Nephron (organoid): ENCODE measurements at regions not wholly inside any gene's neighbourhood (a gene's known extent, or its start where the extent isn't known, plus 50 kb on each side); places are given as distances from the start of the nearest gene placed in this dataset.

ENCODE experiments used
- H3K27ac Mint-ChIP-seq, 3 experiments: 2 replicates each; pipeline ENCODE4 v1.8.0; 2020; ENCODE audit warnings: mixed read lengths in 3 of 3, mild to moderate bottlenecking in 2 of 3, moderate library complexity in 1 of 3
- H3K27me3 Mint-ChIP-seq: 2 replicates; pipeline ENCODE4 v1.8.0; 2021; ENCODE audit warnings: low read depth, mild to moderate bottlenecking, moderate library complexity, mixed read lengths
- H3K36me3 Mint-ChIP-seq: 2 replicates; pipeline ENCODE4 v1.8.0; 2020; ENCODE audit warnings: low read depth, mixed read lengths
- H3K4me1 Mint-ChIP-seq: 2 replicates; pipeline ENCODE4 v1.8.0; 2020; ENCODE audit warnings: mixed read lengths
- H3K4me3 Mint-ChIP-seq, 3 experiments: 2 replicates each; pipeline ENCODE4 v1.8.0; 2020; ENCODE audit warnings: mild to moderate bottlenecking in 3 of 3, mixed read lengths in 3 of 3, moderate library complexity in 2 of 3
- H3K9me3 Mint-ChIP-seq: 2 replicates; pipeline ENCODE4 v1.8.0; 2020; ENCODE audit warnings: mixed read lengths
- TF ChIP-seq, protein P1 (sequence below), 3 experiments: fragments of 200-600 bp; sonication (generic); IDR thresholded peaks; one replicate each; pipeline ENCODE4 v1.5.0; 2021; ENCODE audit warnings: antibody characterized with exemption in 3 of 3; ENCODE audit not compliant: unreplicated experiment in 3 of 3

GRCh38 chr9:15079989-15080388 lies 169.8 kb upstream of the FREM1 start:
- TF ChIP-seq, protein P1, sequence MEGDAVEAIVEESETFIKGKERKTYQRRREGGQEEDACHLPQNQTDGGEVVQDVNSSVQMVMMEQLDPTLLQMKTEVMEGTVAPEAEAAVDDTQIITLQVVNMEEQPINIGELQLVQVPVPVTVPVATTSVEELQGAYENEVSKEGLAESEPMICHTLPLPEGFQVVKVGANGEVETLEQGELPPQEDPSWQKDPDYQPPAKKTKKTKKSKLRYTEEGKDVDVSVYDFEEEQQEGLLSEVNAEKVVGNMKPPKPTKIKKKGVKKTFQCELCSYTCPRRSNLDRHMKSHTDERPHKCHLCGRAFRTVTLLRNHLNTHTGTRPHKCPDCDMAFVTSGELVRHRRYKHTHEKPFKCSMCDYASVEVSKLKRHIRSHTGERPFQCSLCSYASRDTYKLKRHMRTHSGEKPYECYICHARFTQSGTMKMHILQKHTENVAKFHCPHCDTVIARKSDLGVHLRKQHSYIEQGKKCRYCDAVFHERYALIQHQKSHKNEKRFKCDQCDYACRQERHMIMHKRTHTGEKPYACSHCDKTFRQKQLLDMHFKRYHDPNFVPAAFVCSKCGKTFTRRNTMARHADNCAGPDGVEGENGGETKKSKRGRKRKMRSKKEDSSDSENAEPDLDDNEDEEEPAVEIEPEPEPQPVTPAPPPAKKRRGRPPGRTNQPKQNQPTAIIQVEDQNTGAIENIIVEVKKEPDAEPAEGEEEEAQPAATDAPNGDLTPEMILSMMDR (IDR thresholded peaks at IDR 0.05; ENCODE audit: unreplicated experiment in 3 of 3) = no peak
- Mint-ChIP-seq H3K4me1 (peaks cover 16% of the 10 kb centered on the region), H3K9me3 (peaks cover 11% of the 10 kb centered on the region), H3K27ac (no peak overlapping the region), H3K36me3 (no peaks in the 10 kb centered on the region), H3K4me3 (no peak overlapping the region), H3K27me3 (no peaks in the 10 kb centered on the region)

DNA sequence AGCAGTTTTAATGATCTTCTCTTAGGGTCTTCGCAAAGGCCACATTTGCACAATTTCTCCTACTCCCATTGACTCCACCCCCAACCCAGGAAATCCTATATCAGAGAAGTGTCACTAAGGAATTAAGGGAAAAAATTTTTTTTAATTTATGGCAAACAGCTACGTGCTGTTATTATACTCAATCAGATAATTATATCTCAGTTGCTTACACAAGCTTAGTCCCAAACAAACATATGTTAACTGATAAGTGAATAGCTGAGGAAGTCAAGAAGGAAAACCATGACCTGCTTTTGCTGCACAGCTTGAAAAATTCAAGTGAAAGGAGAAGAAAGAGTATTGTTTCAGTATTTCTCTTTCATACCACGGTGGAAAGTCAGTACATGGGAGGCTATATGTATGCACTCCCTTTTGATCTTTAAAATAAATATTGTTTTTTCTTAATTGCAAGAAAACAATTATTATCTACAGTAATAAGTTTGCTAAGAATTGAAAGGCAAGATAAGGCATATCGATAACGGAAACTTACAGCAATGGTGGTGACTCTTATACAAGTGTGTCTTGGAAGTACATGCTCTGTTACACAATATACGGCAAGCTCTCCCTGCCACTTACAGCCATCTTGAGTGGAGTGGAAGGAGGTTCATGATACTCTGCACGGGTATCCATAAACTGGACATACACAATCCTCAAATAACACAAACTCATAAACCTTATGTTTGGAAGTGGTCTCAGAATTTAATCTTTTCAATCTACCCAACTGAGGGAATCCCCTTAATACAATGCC lies 167.9 kb upstream of the FREM1 start:
- Mint-ChIP-seq H3K27ac (peak overlapping the region; percentile 39 to 62 (median 57)), H3K4me3 (no peak overlapping the region), H3K9me3 (peaks cover 11% of the 10 kb centered on the region), H3K4me1 (peaks cover 16% of the 10 kb centered on the region), H3K36me3 (no peaks in the 10 kb centered on the region), H3K27me3 (no peaks in the 10 kb centered on the region)
- TF ChIP-seq, protein P1 (IDR thresholded peaks at IDR 0.05; ENCODE audit: unreplicated experiment in 3 of 3) = no peak

GRCh38 chr9:15073620-15074019 lies 163.4 kb upstream of the FREM1 start:
- H3K27me3 Mint-ChIP-seq = no peaks in the 10 kb centered on the region
- peaks cover 20% of the 10 kb centered on the region for H3K4me1 Mint-ChIP-seq
- H3K9me3 Mint-ChIP-seq = no peaks in the 10 kb centered on the region
- TF ChIP-seq, protein P1 (IDR thresholded peaks at IDR 0.05; ENCODE audit: unreplicated experiment in 3 of 3) = no peak
- no peak overlapping the region for H3K4me3 Mint-ChIP-seq
- H3K27ac Mint-ChIP-seq = no peak overlapping the region
- no peaks in the 10 kb centered on the region for H3K36me3 Mint-ChIP-seq

DNA sequence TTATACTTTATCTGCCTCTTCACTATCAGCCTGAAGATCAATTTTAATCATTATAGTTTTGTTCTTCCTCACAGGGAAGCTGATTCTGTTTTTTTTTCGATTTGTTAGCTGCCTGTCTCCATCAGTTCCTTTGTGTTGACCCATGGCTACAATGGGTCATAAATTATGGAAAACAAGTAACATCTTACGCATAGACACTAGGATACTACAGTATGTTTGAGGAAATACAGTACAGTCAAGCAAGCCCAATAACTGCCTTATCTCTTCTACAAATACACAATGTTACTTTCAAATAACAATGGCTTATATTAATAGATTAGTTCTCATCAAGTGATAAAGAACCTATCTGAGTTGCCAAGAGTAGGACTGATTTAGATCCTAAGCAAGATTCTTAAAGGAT lies 160.5 kb upstream of the FREM1 start:
- Mint-ChIP-seq H3K36me3 (no peaks in the 10 kb centered on the region), H3K27me3 (no peaks in the 10 kb centered on the region), H3K27ac (peak overlapping the region in 2 of 3 experiments; percentile 8 to 11), H3K4me3 (no peak overlapping the region), H3K4me1 (peaks cover 9% of the 10 kb centered on the region), H3K9me3 (peaks cover 9% of the 10 kb centered on the region)
- TF ChIP-seq, protein P1 (IDR thresholded peaks at IDR 0.05; ENCODE audit: unreplicated experiment in 3 of 3) = no peak

DNA sequence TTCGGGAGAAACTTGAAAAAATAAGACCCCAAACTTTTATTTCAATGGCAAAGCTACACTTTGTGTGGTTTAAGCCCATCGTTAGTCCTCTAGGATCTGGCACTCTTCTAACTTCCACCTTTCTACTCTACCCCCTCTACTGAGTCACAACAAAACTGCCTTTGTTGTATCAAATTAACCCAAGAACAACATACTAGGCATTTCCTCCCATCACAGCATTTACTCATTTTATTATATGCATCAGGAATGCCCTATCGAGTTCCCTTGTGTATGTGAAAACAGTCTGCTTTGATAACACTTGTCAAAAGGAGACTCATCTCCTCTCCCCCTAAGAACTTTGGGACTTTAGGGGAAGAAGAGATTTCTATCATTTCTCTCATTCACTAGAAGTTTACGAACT lies 158.9 kb upstream of the FREM1 start:
- Mint-ChIP-seq H3K4me1 (peaks cover 9% of the 10 kb centered on the region), H3K27me3 (no peaks in the 10 kb centered on the region), H3K36me3 (no peaks in the 10 kb centered on the region), H3K27ac (no peak overlapping the region), H3K4me3 (no peak overlapping the region), H3K9me3 (peaks cover 9% of the 10 kb centered on the region)
- TF ChIP-seq, protein P1 (IDR thresholded peaks at IDR 0.05; ENCODE audit: unreplicated experiment in 3 of 3) = no peak

DNA sequence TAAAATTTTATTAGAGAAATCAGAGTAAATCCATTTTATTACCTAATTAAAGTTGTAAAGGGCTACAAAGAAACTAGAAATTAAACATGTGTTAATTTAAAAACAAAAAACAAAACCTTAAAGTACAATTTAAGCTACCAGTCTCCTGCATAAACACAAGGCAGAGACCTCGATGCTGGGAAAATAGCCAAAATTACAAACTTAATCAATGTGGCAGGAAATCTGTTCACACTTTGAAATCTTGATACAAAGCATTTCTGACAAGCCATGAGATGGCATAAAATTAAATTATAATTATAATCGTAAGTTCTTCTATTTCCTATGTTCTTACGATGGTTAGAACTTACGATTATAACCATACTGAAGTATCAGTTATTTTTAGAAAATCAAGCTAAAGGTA lies 158.0 kb upstream of the FREM1 start:
- Mint-ChIP-seq H3K9me3 (peaks cover 9% of the 10 kb centered on the region), H3K27me3 (no peaks in the 10 kb centered on the region), H3K4me3 (no peak overlapping the region), H3K4me1 (peaks cover 9% of the 10 kb centered on the region), H3K36me3 (no peaks in the 10 kb centered on the region), H3K27ac (no peak overlapping the region)
- TF ChIP-seq, protein P1 (IDR thresholded peaks at IDR 0.05; ENCODE audit: unreplicated experiment in 3 of 3) = no peak
